CD14-positive monocyte (primary cell): ENCODE measurements at regions not wholly inside any gene's neighbourhood (a gene's known extent, or its start where the extent isn't known, plus 50 kb on each side); places are given as distances from the start of the nearest gene placed in this dataset.

ENCODE experiments used
- DNase-seq, 3 donors: peaks; one replicate each; pipeline ENCODE4 v3.0.0-alpha.2; 2011 to 2022
- H2AFZ ChIP-seq: 2 replicates; pipeline ENCODE4 v1.6.0; 2012; ENCODE audit warnings: mild to moderate bottlenecking, low read depth, low read length, inconsistent platforms; ENCODE audit not compliant: insufficient read depth, poor library complexity, severe bottlenecking
- H3K27ac ChIP-seq, 2 donors: 1 replicate in 1 of 2; 2 replicates in 1 of 2; pipeline ENCODE4 v1.5.1; 2012 to 2013; ENCODE audit warnings: low read length in 2 of 2, control low read depth in 1 of 2, inconsistent platforms in 1 of 2, low read depth in 1 of 2, mild to moderate bottlenecking in 1 of 2
- H3K27me3 ChIP-seq, 2 donors: one replicate each; pipeline versions ENCODE4 v1.6.0 to v1.6.1; 2011 to 2013; ENCODE audit warnings: low read length in 2 of 2; ENCODE audit not compliant: control insufficient read depth in 2 of 2, insufficient read depth in 2 of 2
- H3K36me3 ChIP-seq, 2 donors: replicated peaks in 1 of 2; 1 replicate in 1 of 2; 2 replicates in 1 of 2; pipeline versions ENCODE4 v1.5.1 to v1.6.1; 2012 to 2013; ENCODE audit warnings: low read length in 2 of 2, control low read depth in 1 of 2, inconsistent platforms in 1 of 2, mild to moderate bottlenecking in 1 of 2; ENCODE audit not compliant: insufficient read depth in 2 of 2, control insufficient read depth in 1 of 2
- H3K4me1 ChIP-seq, 2 donors: 1 replicate in 1 of 2; 2 replicates in 1 of 2; pipeline versions ENCODE4 v1.5.1 to v1.6.1; 2012 to 2013; ENCODE audit warnings: low read length in 2 of 2, control low read depth in 1 of 2, inconsistent platforms in 1 of 2, mild to moderate bottlenecking in 1 of 2, moderate library complexity in 1 of 2; ENCODE audit not compliant: insufficient read depth in 2 of 2, control insufficient read depth in 1 of 2
- H3K4me2 ChIP-seq: replicated peaks from 2 replicates; pipeline ENCODE3; 2012; ENCODE audit warnings: low read length, moderate library complexity, mild to moderate bottlenecking; ENCODE audit not compliant: poor library complexity, severe bottlenecking; ENCODE audit errors: extremely low read depth
- H3K4me3 ChIP-seq, 3 experiments: fragments of 200-600 bp in 1 of 3; sonication (generic) in 1 of 3; replicated peaks in 1 of 3; 1 replicate in 2 of 3; 2 replicates in 1 of 3; pipeline ENCODE4 v1.5.1; 2011 to 2013; ENCODE audit warnings: low read length in 3 of 3, mild to moderate bottlenecking in 3 of 3, control low read depth in 2 of 3, low read depth in 2 of 3, inconsistent platforms in 1 of 3, moderate library complexity in 1 of 3
- H3K79me2 ChIP-seq: 2 replicates; pipeline ENCODE4 v1.6.0; 2012; ENCODE audit warnings: mild to moderate bottlenecking, control low read depth, inconsistent platforms, low read length, moderate library complexity; ENCODE audit not compliant: insufficient read depth
- H3K9ac ChIP-seq: 2 replicates; pipeline ENCODE4 v1.6.0; 2017; ENCODE audit warnings: low read length, mild to moderate bottlenecking; ENCODE audit not compliant: insufficient read depth, poor library complexity, severe bottlenecking
- H3K9me3 ChIP-seq, 2 donors: replicated peaks in 1 of 2; 1 replicate in 1 of 2; 2 replicates in 1 of 2; pipeline versions ENCODE4 v1.5.1 to v1.6.1; 2012 to 2013; ENCODE audit warnings: low read length in 2 of 2, control low read depth in 1 of 2; ENCODE audit not compliant: control insufficient read depth in 1 of 2, insufficient read depth in 1 of 2
- H4K20me1 ChIP-seq: 2 replicates; pipeline ENCODE4 v1.6.0; 2012; ENCODE audit warnings: mild to moderate bottlenecking, low read length, control low read depth, moderate library complexity; ENCODE audit not compliant: insufficient read depth
- H3K27ac Mint-ChIP-seq, 7 donors: one replicate each; pipeline ENCODE4 v1.8.0; 2020; ENCODE audit warnings: mild to moderate bottlenecking in 7 of 7, mixed read lengths in 7 of 7, moderate library complexity in 6 of 7, inconsistent platforms in 2 of 7
- H3K27me3 Mint-ChIP-seq, 3 donors: one replicate each; pipeline ENCODE4 v1.8.0; 2021 to 2022; ENCODE audit warnings: low read depth in 3 of 3, mild to moderate bottlenecking in 3 of 3, mixed read lengths in 3 of 3, moderate library complexity in 3 of 3, inconsistent platforms in 1 of 3
- H3K36me3 Mint-ChIP-seq, 2 donors: one replicate each; pipeline ENCODE4 v1.8.0; 2020; ENCODE audit warnings: mixed read lengths in 2 of 2, inconsistent platforms in 1 of 2, mild to moderate bottlenecking in 1 of 2
- H3K4me1 Mint-ChIP-seq: one replicate; pipeline ENCODE4 v1.8.0; 2020; ENCODE audit warnings: mild to moderate bottlenecking, mixed read lengths
- H3K4me3 Mint-ChIP-seq, 2 donors: one replicate each; pipeline ENCODE4 v1.8.0; 2020; ENCODE audit warnings: mild to moderate bottlenecking in 2 of 2, mixed read lengths in 2 of 2, moderate library complexity in 1 of 2
- H3K9me3 Mint-ChIP-seq, 7 donors: one replicate each; pipeline ENCODE4 v1.8.0; 2020 to 2022; ENCODE audit warnings: mixed read lengths in 7 of 7, mild to moderate bottlenecking in 6 of 7, moderate library complexity in 6 of 7, inconsistent platforms in 2 of 7
- WGBS: methylation state at CpG from one replicate; pipeline ENCODE4 v1.1.5; 2013; ENCODE audit warnings: missing lambda C conversion rate; ENCODE audit not compliant: insufficient coverage; 5-methylcytosine and 5-hydroxymethylcytosine counted together
- intact Hi-C, 2 donors: fragments of 100-400 bp; cut with micrococcal nuclease; formaldehyde crosslinking; loops; one replicate each; pipeline versions ENCODE4 v1.15.0 to v1.15.1; 2023
- TF ChIP-seq, protein P1 (sequence below): fragments of 200-600 bp; IDR thresholded peaks from one replicate; pipeline ENCODE4 v1.8.0; 2022; ENCODE audit warnings: antibody characterized with exemption, mild to moderate bottlenecking

DNA sequence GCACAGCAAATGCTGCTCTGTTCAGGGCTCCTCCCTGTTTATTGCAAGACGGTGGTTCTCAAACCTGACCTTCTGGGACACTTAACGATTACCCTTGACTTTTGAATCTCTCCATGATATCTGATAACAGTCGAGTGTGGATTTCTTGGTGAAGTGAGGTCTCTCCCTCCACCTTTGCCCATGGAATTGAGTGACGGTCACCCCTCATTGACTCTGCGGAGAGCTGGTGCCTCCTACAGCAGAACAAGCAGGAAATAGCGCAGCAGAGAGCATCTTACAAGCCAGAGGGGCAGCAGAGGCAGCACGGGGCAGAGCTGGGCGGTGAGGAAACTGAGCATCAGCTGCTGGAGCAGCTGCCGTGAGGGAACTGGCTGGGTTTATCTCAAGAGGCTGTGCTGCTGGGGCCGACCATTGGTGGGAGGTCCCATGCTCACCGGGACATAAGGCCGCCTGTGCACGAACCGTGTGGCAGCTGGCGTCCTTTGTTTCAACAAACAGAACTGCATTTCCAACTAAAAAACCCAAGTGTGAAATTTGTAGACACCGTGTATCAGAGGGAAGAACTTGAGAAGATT lies 189.8 kb downstream of the MTRR start:
- no peaks in the 10 kb centered on the region for H3K27me3 Mint-ChIP-seq
- Histone ChIP-seq H3K9ac (no peak overlapping the region), H3K79me2 (no peaks in the 10 kb centered on the region), H3K4me1 (no peaks in the 10 kb centered on the region), H3K36me3 (no peaks in the 10 kb centered on the region), H3K9me3 (peaks cover 0 to 5% of the 10 kb centered on the region in 2 donors), H3K4me3 (no peak overlapping the region), H3K27me3 (no peaks in the 10 kb centered on the region), H3K27ac (no peak overlapping the region), H4K20me1 (no peaks in the 10 kb centered on the region), H3K4me2 (no peak overlapping the region), H2AFZ (no peak overlapping the region)
- no peak for DNase-seq
- no peak overlapping the region for H3K4me3 Mint-ChIP-seq
- H3K9me3 Mint-ChIP-seq = peaks cover 0 to 18% (median 0%) of the 10 kb centered on the region in 7 donors
- no peak overlapping the region for H3K27ac Mint-ChIP-seq
- TF ChIP-seq, protein P1, sequence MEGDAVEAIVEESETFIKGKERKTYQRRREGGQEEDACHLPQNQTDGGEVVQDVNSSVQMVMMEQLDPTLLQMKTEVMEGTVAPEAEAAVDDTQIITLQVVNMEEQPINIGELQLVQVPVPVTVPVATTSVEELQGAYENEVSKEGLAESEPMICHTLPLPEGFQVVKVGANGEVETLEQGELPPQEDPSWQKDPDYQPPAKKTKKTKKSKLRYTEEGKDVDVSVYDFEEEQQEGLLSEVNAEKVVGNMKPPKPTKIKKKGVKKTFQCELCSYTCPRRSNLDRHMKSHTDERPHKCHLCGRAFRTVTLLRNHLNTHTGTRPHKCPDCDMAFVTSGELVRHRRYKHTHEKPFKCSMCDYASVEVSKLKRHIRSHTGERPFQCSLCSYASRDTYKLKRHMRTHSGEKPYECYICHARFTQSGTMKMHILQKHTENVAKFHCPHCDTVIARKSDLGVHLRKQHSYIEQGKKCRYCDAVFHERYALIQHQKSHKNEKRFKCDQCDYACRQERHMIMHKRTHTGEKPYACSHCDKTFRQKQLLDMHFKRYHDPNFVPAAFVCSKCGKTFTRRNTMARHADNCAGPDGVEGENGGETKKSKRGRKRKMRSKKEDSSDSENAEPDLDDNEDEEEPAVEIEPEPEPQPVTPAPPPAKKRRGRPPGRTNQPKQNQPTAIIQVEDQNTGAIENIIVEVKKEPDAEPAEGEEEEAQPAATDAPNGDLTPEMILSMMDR = no peak
- intact Hi-C loops = no loop called here
- no peaks in the 10 kb centered on the region for H3K36me3 Mint-ChIP-seq
- 91% methylated on average over 9 of the region's 16 CpGs for WGBS
- H3K4me1 Mint-ChIP-seq = no peaks in the 10 kb centered on the region

- no peak overlapping the region for H3K4me3 ChIP-seq
- intact Hi-C loops = no loop called here
- no peak overlapping the region for H3K4me3 Mint-ChIP-seq
These were observed 190.4 kb downstream of the MTRR start for GRCh38 chr5:8059337-8059736.

More at GRCh38 chr5:8059337-8059736, 190.4 kb downstream of the MTRR start:
- no peak overlapping the region for H3K27ac Mint-ChIP-seq
- peaks cover 0 to 18% (median 0%) of the 10 kb centered on the region in 7 donors for H3K9me3 Mint-ChIP-seq
- no peaks in the 10 kb centered on the region for H3K4me1 Mint-ChIP-seq
- no peak overlapping the region for H3K27ac ChIP-seq
- no peaks in the 10 kb centered on the region for H3K27me3 ChIP-seq
- no peak for DNase-seq
- no peaks in the 10 kb centered on the region for H3K36me3 ChIP-seq
- TF ChIP-seq, protein P1 = no peak
- H2AFZ ChIP-seq = no peak overlapping the region
- H3K4me1 ChIP-seq = no peaks in the 10 kb centered on the region
- H3K79me2 ChIP-seq = no peaks in the 10 kb centered on the region
- no peak overlapping the region for H3K9ac ChIP-seq
- no peak overlapping the region for H3K4me2 ChIP-seq
- H3K36me3 Mint-ChIP-seq = no peaks in the 10 kb centered on the region
- 82% methylated on average over 3 of the region's 4 CpGs for WGBS
- H3K9me3 ChIP-seq = peaks cover 0 to 5% of the 10 kb centered on the region in 2 donors
- no peaks in the 10 kb centered on the region for H4K20me1 ChIP-seq
- no peaks in the 10 kb centered on the region for H3K27me3 Mint-ChIP-seq
